GM19468 (cell line): ENCODE measurements at regions not wholly inside any gene's neighbourhood (a gene's known extent, or its start where the extent isn't known, plus 50 kb on each side); places are given as distances from the start of the nearest gene placed in this dataset.

Experiments used
- ATAC-seq: cut with Tn5 transposase; IDR thresholded peaks from one replicate; pipeline ENCODE4 v1.9.1; 2021; ENCODE audit warnings: mild to moderate bottlenecking, moderate library complexity, moderate number of reproducible peaks; ENCODE audit not compliant: unreplicated experiment; ENCODE audit errors: extremely low read depth

DNA sequence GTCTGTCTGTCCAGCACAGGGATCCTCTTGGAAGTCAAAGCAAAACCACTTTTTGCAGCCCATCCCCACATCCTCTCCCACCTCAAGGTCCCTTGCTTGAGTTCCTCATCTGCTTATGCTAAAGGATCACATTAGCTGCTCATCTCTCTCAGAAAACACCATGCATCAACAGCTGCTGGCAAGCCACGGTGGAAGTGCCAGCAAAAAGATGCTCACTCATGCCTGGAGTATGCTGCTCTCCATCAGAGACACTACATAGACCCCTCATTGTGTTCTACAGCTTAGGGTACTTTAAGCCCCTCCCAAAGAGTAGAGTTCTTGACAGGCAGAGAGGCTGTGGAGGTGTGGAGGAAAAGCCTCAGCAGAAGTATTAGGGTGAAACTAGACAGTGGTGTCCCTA, 94.6 kb upstream of the COL8A1 start:
- ATAC-seq, result no peak

DNA sequence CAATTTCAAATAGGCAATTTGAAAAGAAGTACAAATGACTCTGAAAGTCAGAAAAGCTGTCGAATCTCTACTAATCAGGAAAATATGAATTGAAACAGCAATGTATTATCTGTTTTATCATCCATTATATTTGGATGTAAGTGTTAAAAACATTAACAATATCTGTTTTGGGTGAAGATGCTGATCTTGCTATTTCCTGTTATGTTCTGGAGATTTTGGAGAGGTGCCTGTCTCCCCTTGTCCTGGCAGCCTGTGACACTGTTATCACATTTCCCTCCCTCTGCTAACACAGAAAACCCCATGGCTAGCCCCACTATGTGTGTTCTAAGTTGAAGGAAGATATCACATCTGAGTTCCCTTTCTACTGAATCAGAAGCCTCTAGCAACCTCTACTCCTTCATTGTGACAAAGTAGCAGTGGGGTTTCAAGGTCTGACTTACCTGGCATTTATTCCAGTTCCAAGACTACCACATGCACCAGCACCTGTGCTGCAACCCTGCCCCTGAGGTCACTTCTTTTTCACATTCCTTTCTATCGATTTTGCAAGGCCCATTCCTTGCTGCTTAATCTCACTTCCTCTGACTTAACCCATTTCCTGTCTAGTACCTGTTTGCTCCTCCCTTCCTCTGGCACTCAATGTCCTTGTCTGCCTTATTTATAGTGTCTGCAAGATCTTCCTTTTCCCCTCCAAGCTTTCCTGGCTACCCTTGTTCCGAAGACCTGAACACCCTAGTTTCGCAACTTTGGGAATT, 95.5 kb upstream of the COL8A1 start:
- ATAC-seq, result peak; percentile 35

DNA sequence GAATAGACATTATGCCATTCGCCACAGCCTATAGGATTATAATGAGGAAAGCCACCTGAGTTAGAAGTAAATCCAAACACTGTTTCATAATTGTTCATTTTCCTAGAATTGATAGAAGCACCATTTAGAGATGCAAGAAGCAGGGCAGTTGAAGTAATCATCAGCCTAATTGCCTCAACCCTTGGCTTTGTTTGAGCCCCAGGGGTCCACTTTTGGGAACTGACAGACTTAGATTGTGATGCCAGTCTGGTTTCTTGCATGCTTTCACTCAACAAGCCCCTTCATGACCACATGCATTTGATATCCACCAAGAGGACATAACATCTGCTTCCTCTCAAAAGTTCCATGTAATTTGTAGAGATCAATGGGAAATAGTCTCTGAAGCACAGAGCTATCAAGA, 97.2 kb upstream of the COL8A1 start:
- no peak for ATAC-seq

DNA sequence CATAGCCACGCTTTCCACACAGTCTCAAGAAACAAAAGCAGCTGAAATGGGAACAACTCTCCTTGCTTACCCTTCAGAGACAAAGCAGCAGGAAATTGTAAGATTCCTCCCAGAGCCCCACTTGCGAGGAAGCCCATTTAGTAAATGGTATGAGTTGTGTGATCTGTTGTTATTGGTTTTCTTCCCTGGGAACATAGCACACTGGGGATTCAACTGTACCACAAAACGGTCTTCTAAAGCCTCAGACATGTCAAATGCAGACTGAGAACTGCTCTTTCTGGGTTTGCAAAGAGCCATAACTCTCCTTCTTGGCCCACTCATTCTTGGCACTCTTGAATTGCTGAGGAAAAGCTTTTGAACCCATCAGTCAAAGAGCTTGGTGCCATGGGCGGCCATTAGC, 101.0 kb upstream of the COL8A1 start:
- ATAC-seq, result no peak

DNA sequence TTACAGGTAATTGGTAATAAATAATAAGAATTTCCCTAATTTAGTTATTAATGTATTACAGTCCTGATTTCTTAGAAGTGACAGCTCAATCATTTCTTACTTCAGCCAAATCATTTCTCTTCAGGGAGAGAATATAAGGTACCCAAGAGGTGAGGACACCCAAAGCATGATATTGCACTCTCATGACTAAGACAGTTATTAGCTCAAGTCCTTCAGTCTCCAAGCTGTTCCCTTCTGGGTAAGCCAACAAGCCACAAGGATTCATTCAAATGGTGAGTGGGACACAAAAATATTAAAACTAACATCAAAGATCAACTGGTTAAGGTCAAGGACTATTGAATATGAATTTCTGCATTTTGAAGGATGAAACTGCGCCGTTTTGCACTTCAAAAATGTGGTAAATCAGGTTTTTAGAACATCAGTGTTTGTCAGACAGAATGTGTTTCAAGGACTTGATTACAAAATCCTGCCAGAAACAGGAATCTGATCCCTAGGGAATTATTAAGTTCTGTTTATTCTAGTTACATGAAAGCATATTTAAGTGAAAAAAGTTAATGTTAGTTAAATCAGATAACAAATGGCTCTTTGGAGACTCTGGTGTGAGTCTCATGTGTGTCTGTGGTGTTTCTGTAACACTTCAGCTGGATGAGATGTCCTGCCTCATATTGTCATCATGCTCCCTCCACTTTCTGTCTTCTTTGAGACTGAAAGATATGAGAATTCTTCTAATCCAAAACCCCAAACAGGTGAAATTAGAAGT, 101.7 kb upstream of the COL8A1 start:
- ATAC-seq, result no peak

DNA sequence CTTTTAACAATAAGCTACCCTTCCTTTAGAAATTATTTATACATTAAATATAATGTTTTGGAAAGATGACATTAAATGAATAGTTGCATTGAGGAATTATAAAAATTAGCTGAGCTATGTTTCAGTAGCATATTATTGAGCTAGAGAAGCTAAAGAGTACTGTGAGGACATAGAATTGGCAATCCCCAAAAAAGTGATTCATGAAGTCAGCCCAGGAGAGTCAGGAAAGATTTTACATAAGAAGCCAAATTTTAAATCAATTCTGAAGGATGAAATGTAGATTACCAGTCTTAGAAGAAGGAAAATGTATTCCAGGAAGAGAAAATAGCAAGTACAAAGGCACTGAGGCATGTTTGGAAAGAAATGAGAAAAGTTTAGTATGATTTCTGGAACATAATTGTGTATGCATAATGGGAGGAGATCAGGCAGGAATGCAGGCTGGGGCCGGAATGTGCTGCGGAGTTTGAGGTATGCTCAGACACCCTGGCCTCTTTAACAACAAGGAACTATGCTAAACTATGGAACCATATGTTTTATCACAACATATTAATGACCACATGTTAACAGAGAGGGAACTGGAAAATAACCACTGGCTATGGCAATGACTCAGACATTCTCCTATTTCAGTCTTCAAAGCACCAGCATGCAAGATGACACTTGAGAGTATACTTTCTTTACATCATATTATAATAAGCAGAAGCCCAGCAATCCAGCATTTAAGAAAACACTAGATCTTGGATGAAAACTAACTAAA, 103.3 kb upstream of the COL8A1 start:
- no peak for ATAC-seq

DNA sequence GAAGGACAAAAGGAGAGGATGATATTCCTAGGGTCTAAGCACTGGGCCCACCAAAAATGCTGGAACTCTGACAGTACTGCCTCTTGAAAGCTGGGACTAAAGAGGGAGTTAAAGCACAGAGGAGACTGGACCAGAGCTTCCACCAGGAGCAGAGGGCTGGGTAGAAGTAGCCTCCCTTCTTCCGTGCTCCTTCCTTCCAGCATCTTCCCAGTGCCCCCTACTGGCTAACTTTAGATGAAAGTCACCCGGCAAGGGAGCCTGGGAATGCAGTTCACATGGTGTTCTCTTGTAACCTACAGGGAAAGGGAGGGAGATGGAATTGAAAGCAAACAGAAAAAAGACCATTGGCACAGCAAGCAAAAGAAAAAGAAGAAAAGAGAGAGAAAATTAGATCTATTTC, 106.1 kb upstream of the COL8A1 start:
- ATAC-seq, result no peak

DNA sequence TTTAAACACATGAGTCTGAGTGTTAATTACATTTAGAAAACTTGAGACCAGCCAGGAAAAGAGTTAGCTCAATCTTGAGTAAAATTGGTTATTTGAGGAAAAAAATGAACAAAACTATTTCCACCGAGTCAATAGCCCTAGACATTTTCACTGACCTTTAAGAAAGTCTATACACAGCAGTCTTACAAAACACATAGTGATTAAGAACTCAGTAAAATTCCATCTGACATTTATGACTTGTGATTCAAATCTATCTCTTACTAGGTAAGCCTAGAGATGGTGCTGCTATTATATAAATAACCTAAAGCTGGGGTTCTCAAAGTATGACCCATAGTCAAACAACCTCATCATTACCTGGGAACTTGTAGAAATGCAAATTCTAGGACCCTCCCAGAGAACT, 109.1 kb upstream of the COL8A1 start:
- ATAC-seq, result no peak

DNA sequence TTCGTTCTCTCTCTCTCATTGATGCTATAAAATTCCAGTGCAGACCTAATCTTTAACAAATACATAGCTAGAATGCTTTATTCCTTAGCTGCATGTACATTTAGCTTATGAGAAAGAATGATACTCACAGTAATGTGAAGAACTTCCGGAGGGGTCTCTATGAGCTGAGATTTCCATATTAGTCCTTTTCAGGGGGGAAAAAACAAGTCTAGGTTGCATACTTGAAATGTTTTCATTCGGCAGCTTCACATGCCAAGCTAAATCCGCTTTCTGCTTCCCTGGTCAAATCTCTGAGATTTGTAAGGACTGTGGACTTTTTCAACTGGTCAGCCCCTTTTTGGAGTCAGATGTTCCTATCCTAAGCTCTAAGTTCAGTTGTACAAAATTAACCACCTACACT, 111.5 kb upstream of the COL8A1 start:
- no peak for ATAC-seq

DNA sequence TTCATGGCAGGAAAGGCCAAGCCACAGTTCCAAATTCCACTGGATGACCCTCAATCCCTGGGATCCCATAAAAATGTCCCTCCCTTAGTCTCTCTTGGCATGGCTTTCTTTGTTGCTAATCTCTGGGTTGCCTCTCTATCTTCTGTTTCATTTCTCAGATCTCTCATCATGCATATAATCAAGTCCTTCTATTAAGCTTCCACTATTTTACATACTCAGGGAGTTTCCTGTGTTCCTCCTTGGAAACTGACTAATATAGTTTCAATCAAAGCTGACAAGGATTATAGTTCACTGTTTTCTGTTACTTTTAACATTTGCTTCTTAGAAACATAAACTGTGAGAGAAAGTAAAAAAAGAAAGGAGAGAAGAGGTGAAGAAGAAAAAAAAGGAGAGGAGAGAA, 113.8 kb upstream of the COL8A1 start:
- ATAC-seq, result no peak

DNA sequence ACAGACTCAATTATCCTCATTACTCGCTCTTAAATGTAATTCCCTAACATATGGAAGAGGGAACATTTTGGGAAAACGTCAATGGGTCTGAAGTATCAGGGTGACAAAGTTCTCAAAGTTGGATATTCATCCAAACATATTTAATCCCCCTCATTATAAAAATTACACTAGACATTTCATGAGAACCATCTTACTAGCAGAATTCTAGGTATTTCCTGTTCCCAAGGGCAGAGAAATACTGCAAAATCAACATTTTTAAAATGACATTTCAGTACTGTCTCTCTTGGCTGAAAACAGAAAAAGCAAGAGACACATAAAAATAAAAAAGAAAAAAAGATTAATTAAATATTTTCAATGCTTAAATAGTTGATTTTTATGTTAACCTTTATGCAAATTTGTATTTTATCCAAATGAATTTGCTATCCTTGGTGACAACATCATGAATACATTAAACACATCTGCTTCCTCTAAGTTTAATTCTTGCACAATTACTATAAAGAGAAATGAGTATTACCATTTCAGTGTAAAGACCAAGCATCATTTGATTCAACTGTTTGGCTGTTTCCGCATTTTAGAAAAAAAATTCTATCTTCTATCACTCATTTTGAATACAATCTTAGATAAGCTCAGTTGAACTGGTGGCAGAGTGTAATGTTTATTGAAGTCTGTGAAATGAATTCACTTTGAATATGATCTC, 114.8 kb upstream of the COL8A1 start:
- ATAC-seq, result no peak

DNA sequence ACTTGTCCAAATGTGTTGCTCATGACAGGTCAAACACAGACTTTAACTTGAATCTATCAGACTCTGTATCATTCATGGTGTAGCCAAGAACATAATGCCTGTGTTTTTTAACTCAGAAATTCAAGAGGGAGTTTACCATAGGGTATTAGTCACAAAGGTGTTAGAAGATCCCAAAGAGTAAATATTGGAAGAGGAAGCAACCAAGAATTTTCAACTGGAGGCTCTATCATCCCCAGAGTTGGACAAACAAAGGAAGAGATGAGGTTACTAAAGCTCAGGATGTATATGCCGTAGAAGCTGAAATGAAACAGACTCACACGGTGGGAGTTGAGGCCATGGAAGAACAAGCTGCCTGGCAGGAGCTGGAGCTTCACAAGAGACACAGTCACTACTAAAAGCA, 116.2 kb upstream of the COL8A1 start:
- ATAC-seq, result no peak

DNA sequence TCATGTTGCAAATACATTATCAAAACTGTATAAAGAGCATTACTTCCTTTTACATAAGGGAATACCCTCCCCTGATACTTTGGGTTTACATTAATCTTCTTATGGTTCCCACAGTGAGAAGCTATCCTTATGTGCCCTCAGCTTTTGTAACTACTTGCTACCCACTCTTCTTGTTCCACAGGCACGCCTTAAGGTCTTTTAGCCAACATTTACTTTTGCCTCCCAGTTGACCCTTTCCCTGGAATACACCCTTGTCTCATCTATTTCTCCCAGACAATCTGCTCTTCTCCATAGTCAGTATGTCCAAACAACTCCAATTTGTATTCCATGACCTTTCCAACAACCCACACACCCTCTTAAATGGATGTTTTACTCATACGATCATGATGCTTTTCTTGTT, 116.8 kb upstream of the COL8A1 start:
- ATAC-seq, result no peak

DNA sequence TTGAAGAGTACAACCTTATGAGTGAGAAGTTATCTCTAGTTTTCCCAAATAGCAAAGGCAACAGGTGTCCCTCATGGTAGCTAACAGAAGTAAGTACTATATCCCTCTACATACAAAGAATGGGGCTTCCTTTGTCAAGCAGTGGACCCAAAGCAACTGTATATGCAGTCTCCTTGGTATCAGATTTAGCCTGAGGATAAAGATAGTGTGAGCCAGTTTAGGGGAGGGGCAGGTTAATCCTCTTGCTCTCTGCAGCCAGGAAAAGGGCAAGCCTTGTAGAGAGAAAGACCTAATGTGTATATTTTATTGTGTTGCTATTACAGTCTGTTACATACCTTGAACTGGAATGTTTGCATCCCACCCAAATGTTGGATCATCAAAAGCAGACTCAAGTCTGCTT, 117.9 kb upstream of the COL8A1 start:
- ATAC-seq, result no peak

DNA sequence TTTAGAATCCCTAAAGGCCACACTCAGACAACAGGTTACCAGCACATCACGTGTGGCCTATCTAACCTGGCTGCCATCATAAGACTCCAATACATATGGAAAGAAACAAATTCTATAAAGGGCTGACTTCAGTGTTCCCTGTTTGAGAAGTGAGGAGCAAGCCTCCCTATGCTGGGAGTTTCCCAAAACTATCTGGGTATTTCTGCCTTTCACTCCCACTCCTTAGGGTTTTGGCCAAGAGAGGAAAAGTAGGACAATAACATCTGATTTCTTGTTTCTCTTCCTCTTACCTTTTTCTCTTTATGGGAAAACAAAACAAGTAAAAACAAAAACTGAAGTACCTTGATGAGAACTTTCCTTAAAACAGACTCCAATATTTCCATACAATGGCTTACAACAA, 121.5 kb upstream of the COL8A1 start:
- ATAC-seq, result no peak

DNA sequence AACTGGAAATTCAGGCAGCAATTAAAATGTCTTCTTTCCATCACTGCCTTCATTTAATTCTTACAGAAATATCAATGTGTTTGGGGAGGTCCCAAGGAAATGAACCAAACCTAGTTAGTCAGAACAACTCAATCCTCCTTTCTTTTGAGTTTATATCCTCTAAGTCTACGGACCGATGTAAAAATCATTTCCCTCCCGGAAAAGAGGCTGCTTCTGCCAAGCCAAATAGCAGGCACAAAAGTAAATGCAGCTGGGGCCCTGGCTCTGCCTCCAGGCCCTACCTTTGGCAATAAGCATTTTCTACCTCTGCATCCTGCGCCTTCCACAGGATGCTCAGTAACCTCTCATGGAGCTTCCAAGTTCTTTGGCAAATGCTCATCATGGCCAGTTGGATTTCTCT, 122.5 kb upstream of the COL8A1 start:
- ATAC-seq, result no peak

DNA sequence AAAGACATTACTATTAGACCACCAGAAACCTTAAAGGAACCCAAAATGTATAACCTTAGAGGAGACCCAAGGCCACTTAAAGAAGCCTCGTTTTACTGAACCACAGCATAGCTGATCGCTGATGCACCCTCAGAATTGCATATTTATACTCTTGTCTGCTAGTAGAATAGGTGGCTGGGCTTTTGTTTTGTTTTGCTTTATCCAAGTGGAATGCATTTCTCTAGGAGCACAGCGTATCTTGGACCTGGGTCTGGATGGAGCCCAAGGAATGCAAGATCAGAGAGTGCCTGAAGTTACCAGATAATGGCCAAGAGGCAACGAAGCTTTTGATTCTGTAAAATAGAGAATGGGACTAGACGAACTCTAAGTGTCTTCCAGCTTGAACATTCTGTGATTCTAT, 129.2 kb upstream of the COL8A1 start:
- ATAC-seq, result no peak

DNA sequence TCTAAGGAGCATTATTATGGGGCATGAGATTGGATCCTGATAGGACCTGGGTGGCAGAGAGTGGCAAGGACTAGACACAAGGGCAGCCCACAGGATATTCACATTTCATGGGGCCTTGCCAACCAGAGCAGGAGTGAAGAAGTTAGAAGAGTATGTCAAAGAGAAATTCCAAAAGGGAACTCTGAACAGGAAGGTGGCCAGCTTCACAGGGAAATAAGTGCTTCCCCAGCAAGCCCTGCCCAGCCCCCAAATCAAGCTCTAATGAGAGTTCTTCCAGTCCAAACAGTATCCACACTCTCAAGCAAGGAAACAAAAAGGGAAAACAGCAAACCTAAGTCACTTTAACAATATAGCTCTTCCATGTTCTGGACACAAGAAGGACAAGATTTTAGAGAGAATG, 130.2 kb upstream of the COL8A1 start:
- no peak for ATAC-seq

DNA sequence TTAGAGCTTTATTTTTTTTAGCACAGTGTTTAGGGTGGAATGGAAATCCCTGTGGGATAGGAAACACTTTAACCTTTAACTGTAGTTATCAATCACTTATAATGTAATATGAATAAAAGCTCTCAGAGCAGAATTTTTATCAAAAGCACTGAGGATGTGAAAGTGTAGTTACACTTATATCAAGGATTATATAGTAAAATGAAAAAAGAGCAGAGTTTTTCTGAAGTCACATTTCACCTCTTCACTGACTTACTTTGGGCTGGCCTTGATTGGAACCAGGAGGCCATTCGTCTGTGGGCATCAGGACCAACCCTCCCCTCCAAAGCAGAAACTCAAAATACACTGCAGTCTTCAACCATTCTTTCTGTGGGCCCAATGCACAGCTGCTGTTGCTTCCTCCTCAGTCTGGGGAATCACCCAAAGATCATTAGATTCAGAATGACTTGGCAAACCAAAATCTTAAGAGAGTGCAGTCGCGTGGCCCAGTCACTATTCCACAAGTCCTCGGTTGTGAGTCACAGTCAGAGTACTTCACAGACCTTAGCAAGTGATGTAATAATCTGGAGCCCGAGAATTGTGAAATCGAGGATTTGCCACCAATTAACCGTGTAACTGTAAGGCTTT, 132.6 kb upstream of the COL8A1 start:
- peak; percentile 100 for ATAC-seq

DNA sequence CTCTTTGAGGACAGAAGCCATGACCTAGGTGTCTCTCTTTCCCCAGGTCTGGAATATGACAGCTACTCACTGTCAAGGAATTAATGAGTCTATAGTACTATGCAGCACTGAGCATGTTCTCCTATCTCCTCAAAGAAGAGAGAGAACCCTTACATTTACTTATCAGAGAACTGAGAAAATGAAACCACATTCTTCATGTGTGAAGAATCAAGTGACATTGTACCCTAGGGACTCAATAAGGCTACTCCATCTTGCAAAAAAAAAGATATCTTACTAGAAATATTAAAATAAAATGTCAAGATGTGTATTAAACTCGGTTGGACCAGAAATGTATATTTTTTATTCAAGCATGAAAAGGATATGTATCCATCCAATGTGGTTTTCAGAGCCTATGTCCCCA, 133.2 kb upstream of the COL8A1 start:
- ATAC-seq, result no peak
